ENCODE measurements at regions not wholly inside any gene's neighbourhood (a gene's known extent, or its start where the extent isn't known, plus 50 kb on each side); places are given as distances from the start of the nearest gene placed in this dataset.

DNA sequence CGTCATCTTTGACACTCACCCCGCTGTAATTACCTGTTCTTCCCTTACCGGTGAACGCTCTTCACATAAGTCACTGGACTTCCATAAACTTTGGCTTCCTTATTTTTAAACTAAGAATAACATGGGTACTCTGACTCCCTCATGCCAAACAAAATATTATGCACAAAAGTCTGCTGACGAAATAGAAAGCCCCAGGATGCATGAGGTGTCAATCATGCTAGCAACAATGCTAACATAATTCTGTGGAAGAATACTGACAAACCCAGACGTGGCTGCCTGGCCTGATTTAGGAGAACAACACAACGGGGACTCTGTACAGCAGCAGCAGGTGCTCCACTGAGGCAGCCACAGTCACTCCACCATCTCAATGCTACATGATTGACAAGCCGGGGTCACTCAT lies 137.5 kb downstream of the CCDC71L start:
- intact Hi-C loops (cut with micrococcal nuclease) = no loop called here
- H3K9me3 ChIP-seq (ENCODE audit: control insufficient read depth, insufficient read depth, low read length) = no peaks in the 10 kb centered on the region
- Mint-ChIP-seq H3K4me1 (no peaks in the 10 kb centered on the region), H3K27ac (no peak overlapping the region), H3K27me3 (ENCODE audit: low read depth in 2 of 2) (peaks cover 11% of the 10 kb centered on the region in 2 donors), H3K4me3 (no peak overlapping the region), H3K9me3 (no peaks in the 10 kb centered on the region), H3K36me3 (no peaks in the 10 kb centered on the region)
- DNase-seq (no peak), ATAC-seq (no peak)
- H3K4me3 ChIP-seq (ENCODE audit: low read length) = no peak overlapping the region
- TF ChIP-seq, protein P1, sequence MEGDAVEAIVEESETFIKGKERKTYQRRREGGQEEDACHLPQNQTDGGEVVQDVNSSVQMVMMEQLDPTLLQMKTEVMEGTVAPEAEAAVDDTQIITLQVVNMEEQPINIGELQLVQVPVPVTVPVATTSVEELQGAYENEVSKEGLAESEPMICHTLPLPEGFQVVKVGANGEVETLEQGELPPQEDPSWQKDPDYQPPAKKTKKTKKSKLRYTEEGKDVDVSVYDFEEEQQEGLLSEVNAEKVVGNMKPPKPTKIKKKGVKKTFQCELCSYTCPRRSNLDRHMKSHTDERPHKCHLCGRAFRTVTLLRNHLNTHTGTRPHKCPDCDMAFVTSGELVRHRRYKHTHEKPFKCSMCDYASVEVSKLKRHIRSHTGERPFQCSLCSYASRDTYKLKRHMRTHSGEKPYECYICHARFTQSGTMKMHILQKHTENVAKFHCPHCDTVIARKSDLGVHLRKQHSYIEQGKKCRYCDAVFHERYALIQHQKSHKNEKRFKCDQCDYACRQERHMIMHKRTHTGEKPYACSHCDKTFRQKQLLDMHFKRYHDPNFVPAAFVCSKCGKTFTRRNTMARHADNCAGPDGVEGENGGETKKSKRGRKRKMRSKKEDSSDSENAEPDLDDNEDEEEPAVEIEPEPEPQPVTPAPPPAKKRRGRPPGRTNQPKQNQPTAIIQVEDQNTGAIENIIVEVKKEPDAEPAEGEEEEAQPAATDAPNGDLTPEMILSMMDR (IDR thresholded peaks at IDR 0.05) = no peak
- no peaks in the 10 kb centered on the region for H3K27me3 ChIP-seq (ENCODE audit: control insufficient read depth, insufficient read depth, low read length)
- 89% methylated on average over 8 of the region's 8 CpGs for WGBS (ENCODE audit: insufficient coverage)
- no peak overlapping the region for H3K27ac ChIP-seq (ENCODE audit: low read length)
- no peaks in the 10 kb centered on the region for H3K4me1 ChIP-seq (ENCODE audit: control insufficient read depth, insufficient read depth, low read length)
- H3K36me3 ChIP-seq (ENCODE audit: control insufficient read depth, insufficient read depth, low read length) = no peaks in the 10 kb centered on the region

DNA sequence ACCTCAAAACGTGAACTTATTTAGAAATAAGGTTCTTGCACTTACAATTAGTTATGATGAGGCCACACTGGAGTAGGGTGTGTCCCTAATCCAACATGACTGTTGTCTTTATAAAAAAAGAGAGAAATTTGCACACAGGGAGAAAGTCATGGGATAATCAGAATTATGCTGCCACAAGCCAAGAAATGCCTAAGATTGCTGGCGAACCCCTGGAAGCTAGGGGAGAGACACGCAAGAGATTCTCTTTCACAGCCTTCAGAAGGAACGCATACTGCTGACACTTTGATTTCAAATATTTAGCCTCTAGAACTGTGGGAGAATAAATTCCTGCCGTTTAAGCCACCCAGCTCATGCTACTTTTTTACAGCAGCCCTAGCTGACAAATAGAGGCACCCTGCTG lies 138.3 kb downstream of the CCDC71L start:
- Histone ChIP-seq H3K4me3 (ENCODE audit: low read length) (no peak overlapping the region), H3K36me3 (ENCODE audit: control insufficient read depth, insufficient read depth, low read length) (no peaks in the 10 kb centered on the region), H3K9me3 (ENCODE audit: control insufficient read depth, insufficient read depth, low read length) (no peaks in the 10 kb centered on the region), H3K27me3 (ENCODE audit: control insufficient read depth, insufficient read depth, low read length) (no peaks in the 10 kb centered on the region), H3K27ac (ENCODE audit: low read length) (no peak overlapping the region), H3K4me1 (ENCODE audit: control insufficient read depth, insufficient read depth, low read length) (no peaks in the 10 kb centered on the region)
- Mint-ChIP-seq H3K27me3 (ENCODE audit: low read depth in 2 of 2) (peaks cover 11 to 13% of the 10 kb centered on the region in 2 donors), H3K27ac (no peak overlapping the region), H3K9me3 (no peaks in the 10 kb centered on the region), H3K4me3 (no peak overlapping the region), H3K4me1 (no peaks in the 10 kb centered on the region), H3K36me3 (no peaks in the 10 kb centered on the region)
- DNase-seq = no peak
- ATAC-seq = no peak
- TF ChIP-seq, protein P1 (IDR thresholded peaks at IDR 0.05) = no peak
- intact Hi-C loops (cut with micrococcal nuclease) = no loop called here
- 95% methylated on average over 5 of the region's 5 CpGs for WGBS (ENCODE audit: insufficient coverage)

DNA sequence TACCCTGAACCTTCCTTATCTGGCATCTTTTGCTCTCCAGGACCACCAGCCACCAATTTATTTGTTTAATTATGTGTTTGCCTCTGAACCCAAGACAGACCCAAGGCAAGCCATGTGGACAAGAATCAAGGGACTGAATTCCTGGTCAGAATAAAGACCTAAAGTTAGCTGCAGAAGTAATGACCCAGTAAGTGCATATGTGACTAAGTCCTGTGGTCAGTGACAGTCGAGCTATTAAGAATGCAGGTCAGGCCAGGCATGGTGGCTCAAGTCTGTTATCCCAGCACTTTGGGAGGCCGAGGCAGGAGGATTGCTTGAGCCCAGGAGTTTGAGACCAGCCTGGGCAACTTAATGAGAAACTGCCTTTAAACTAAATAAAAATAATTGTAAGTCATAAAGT lies 139.4 kb downstream of the CCDC71L start:
- H3K4me3 Mint-ChIP-seq = no peak overlapping the region
- no peaks in the 10 kb centered on the region for H3K27me3 ChIP-seq (ENCODE audit: control insufficient read depth, insufficient read depth, low read length)
- no peaks in the 10 kb centered on the region for H3K9me3 ChIP-seq (ENCODE audit: control insufficient read depth, insufficient read depth, low read length)
- H3K27ac ChIP-seq (ENCODE audit: low read length) = no peak overlapping the region
- WGBS (ENCODE audit: insufficient coverage) = 75% methylated on average over 2 of the region's 2 CpGs
- no peaks in the 10 kb centered on the region for H3K4me1 Mint-ChIP-seq
- H3K4me1 ChIP-seq (ENCODE audit: control insufficient read depth, insufficient read depth, low read length) = no peaks in the 10 kb centered on the region
- no peaks in the 10 kb centered on the region for H3K36me3 ChIP-seq (ENCODE audit: control insufficient read depth, insufficient read depth, low read length)
- H3K4me3 ChIP-seq (ENCODE audit: low read length) = no peak overlapping the region
- no peaks in the 10 kb centered on the region for H3K36me3 Mint-ChIP-seq
- ATAC-seq (no peak), DNase-seq (no peak)
- intact Hi-C loops (cut with micrococcal nuclease) = no loop called here
- TF ChIP-seq, protein P1 (IDR thresholded peaks at IDR 0.05) = no peak
- H3K27ac Mint-ChIP-seq = no peak overlapping the region
- H3K27me3 Mint-ChIP-seq (ENCODE audit: low read depth in 2 of 2) = peaks cover 11 to 18% of the 10 kb centered on the region in 2 donors
- no peaks in the 10 kb centered on the region for H3K9me3 Mint-ChIP-seq

DNA sequence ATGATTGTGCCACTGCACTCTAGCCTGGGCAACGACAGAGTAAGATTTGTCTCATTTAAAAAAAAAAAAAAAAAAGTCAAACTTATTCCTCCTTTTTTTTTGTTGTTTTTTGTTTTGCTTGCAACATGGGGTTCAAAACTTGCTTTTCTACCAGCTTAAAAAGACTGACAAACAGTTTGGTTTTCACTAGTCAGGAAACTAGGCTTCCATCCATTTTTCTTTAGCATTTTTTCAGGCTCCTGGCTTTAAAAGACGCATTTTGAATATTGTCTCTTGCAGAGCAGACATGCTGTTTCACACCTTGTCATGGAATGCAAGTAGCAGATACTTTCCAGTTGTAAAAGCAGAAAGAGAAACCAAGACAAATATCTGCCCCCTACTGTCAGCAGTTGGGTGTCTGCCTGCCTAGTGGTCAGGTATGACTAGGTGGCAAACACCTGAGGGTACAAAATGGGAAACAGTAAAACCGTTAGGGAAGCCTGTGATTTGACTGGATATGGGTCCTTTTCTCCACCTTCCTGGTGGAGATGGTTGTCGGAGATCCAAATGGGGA lies 139.9 kb downstream of the CCDC71L start:
- 77% methylated on average over 3 of the region's 4 CpGs for WGBS (ENCODE audit: insufficient coverage)
- no peaks in the 10 kb centered on the region for H3K9me3 ChIP-seq (ENCODE audit: control insufficient read depth, insufficient read depth, low read length)
- H3K36me3 ChIP-seq (ENCODE audit: control insufficient read depth, insufficient read depth, low read length) = no peaks in the 10 kb centered on the region
- intact Hi-C loops (cut with micrococcal nuclease) = no loop called here
- ATAC-seq (no peak), DNase-seq (no peak)
- H3K27ac ChIP-seq (ENCODE audit: low read length) = no peak overlapping the region
- H3K27me3 ChIP-seq (ENCODE audit: control insufficient read depth, insufficient read depth, low read length) = no peaks in the 10 kb centered on the region
- Mint-ChIP-seq H3K4me1 (no peaks in the 10 kb centered on the region), H3K36me3 (no peaks in the 10 kb centered on the region), H3K27me3 (ENCODE audit: low read depth in 2 of 2) (peaks cover 12 to 23% of the 10 kb centered on the region in 2 donors), H3K4me3 (no peak overlapping the region), H3K9me3 (no peaks in the 10 kb centered on the region), H3K27ac (no peak overlapping the region)
- no peaks in the 10 kb centered on the region for H3K4me1 ChIP-seq (ENCODE audit: control insufficient read depth, insufficient read depth, low read length)
- no peak overlapping the region for H3K4me3 ChIP-seq (ENCODE audit: low read length)
- TF ChIP-seq, protein P1 (IDR thresholded peaks at IDR 0.05) = no peak
